ENCODE measurements at regions not wholly inside any gene's neighbourhood (a gene's known extent, or its start where the extent isn't known, plus 50 kb on each side); places are given as distances from the start of the nearest gene placed in this dataset.

GRCh38 chr3:18645619-18646018 lies 220.5 kb upstream of the SATB1 start:
- Histone ChIP-seq H3K9me1 (ENCODE audit: control insufficient read depth, extremely low read depth, insufficient read depth, low read length) (no peaks in the 10 kb centered on the region), H3K9ac (ENCODE audit: control insufficient read depth, extremely low read depth, insufficient read depth, low read length) (no peak overlapping the region), H3K9me3 (ENCODE audit: control insufficient read depth, low read depth, low read length) (no peaks in the 10 kb centered on the region), H3K4me3 (ENCODE audit: control insufficient read depth in 2 of 3, extremely low read depth in 1 of 3, insufficient read depth in 2 of 3, low read depth in 1 of 3, low read length in 3 of 3) (no peak overlapping the region), H2AFZ (ENCODE audit: control insufficient read depth, low read length) (no peak overlapping the region), H3K79me2 (ENCODE audit: control insufficient read depth, insufficient read depth, low read length) (no peaks in the 10 kb centered on the region), H3K36me3 (ENCODE audit: control insufficient read depth in 2 of 2, extremely low read depth in 1 of 2, insufficient read depth in 2 of 2, low read length in 2 of 2) (no peaks in the 10 kb centered on the region), H3K4me2 (ENCODE audit: control insufficient read depth, extremely low read depth, insufficient read depth, low read depth, low read length) (no peak overlapping the region), H3K27ac (ENCODE audit: control insufficient read depth, insufficient read depth, low read length) (no peak overlapping the region), H3K27me3 (ENCODE audit: control insufficient read depth, extremely low read depth, insufficient read depth, low read length) (no peaks in the 10 kb centered on the region), H3K4me1 (ENCODE audit: control insufficient read depth, extremely low read depth, insufficient read depth, low read length) (no peaks in the 10 kb centered on the region), H4K20me1 (ENCODE audit: control insufficient read depth, extremely low read depth, insufficient read depth, low read length) (no peaks in the 10 kb centered on the region)
- TF ChIP-seq, protein P1, sequence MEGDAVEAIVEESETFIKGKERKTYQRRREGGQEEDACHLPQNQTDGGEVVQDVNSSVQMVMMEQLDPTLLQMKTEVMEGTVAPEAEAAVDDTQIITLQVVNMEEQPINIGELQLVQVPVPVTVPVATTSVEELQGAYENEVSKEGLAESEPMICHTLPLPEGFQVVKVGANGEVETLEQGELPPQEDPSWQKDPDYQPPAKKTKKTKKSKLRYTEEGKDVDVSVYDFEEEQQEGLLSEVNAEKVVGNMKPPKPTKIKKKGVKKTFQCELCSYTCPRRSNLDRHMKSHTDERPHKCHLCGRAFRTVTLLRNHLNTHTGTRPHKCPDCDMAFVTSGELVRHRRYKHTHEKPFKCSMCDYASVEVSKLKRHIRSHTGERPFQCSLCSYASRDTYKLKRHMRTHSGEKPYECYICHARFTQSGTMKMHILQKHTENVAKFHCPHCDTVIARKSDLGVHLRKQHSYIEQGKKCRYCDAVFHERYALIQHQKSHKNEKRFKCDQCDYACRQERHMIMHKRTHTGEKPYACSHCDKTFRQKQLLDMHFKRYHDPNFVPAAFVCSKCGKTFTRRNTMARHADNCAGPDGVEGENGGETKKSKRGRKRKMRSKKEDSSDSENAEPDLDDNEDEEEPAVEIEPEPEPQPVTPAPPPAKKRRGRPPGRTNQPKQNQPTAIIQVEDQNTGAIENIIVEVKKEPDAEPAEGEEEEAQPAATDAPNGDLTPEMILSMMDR (optimal IDR thresholded peaks at IDR 0.05 in 1 of 3, IDR thresholded peaks at IDR 0.05 in 1 of 3, conservative IDR thresholded peaks at IDR 0.05 in 1 of 3; ENCODE audit: extremely low read depth in 1 of 3, insufficient read depth in 2 of 3, low read length in 3 of 3): no peak
- no peak for TF ChIP-seq EZH2 (IDR thresholded peaks at IDR 0.05; ENCODE audit: low read length)
- dilution Hi-C loops (cut with MboI; ENCODE audit: extremely low pct_ligation_motif_present, low sequenced_read_pairs): no loop called here
- DNase-seq (ENCODE audit: low read depth, low spot score) (no peak), FAIRE-seq (no peak)

DNA sequence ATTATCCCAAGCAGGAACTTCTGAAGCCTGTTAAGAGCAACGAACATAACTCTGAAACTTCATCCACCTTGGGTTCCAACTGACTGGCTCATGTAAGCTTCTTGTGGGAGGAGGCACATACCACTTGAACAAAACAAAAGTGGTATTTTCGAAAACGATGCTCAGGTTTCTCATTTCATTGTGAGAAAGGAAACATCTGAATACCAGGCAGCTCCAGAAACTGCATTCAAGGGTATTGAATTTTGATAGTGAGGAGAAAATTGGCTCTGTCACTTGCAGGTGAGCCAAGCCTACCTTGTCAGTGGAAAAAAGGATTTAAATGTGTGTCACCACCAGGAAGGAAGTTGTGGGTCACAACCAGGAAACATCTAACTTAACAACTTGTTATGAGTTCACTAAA lies 218.1 kb upstream of the SATB1 start:
- Histone ChIP-seq H3K9ac (ENCODE audit: control insufficient read depth, extremely low read depth, insufficient read depth, low read length) (no peak overlapping the region), H3K27me3 (ENCODE audit: control insufficient read depth, extremely low read depth, insufficient read depth, low read length) (no peaks in the 10 kb centered on the region), H3K9me1 (ENCODE audit: control insufficient read depth, extremely low read depth, insufficient read depth, low read length) (no peaks in the 10 kb centered on the region), H3K9me3 (ENCODE audit: control insufficient read depth, low read depth, low read length) (no peaks in the 10 kb centered on the region), H3K36me3 (ENCODE audit: control insufficient read depth in 2 of 2, extremely low read depth in 1 of 2, insufficient read depth in 2 of 2, low read length in 2 of 2) (no peaks in the 10 kb centered on the region), H3K79me2 (ENCODE audit: control insufficient read depth, insufficient read depth, low read length) (no peaks in the 10 kb centered on the region), H3K4me3 (ENCODE audit: control insufficient read depth in 2 of 3, extremely low read depth in 1 of 3, insufficient read depth in 2 of 3, low read depth in 1 of 3, low read length in 3 of 3) (no peak overlapping the region), H4K20me1 (ENCODE audit: control insufficient read depth, extremely low read depth, insufficient read depth, low read length) (no peaks in the 10 kb centered on the region), H2AFZ (ENCODE audit: control insufficient read depth, low read length) (no peak overlapping the region), H3K27ac (ENCODE audit: control insufficient read depth, insufficient read depth, low read length) (no peak overlapping the region), H3K4me1 (ENCODE audit: control insufficient read depth, extremely low read depth, insufficient read depth, low read length) (no peaks in the 10 kb centered on the region), H3K4me2 (ENCODE audit: control insufficient read depth, extremely low read depth, insufficient read depth, low read depth, low read length) (no peak overlapping the region)
- dilution Hi-C loops (cut with MboI; ENCODE audit: extremely low pct_ligation_motif_present, low sequenced_read_pairs): no loop called here
- DNase-seq (ENCODE audit: low read depth, low spot score): no peak
- no peak for FAIRE-seq
- TF ChIP-seq, protein P1 (optimal IDR thresholded peaks at IDR 0.05 in 1 of 3, IDR thresholded peaks at IDR 0.05 in 1 of 3, conservative IDR thresholded peaks at IDR 0.05 in 1 of 3; ENCODE audit: extremely low read depth in 1 of 3, insufficient read depth in 2 of 3, low read length in 3 of 3): no peak
- no peak for TF ChIP-seq EZH2 (IDR thresholded peaks at IDR 0.05; ENCODE audit: low read length)

All from keratinocyte (primary cell).